Right atrium auricular region (tissue), 2 donors: ENCODE measurements at regions not wholly inside any gene's neighbourhood (a gene's known extent, or its start where the extent isn't known, plus 50 kb on each side); places are given as distances from the start of the nearest gene placed in this dataset.

Experiments used
- DNase-seq: peaks from one replicate; pipeline ENCODE4 v3.0.0-alpha.2; 2019; ENCODE audit warnings: low spot score
- H3K27ac ChIP-seq, 2 donors: fragments of 200-600 bp; sonication (generic); 1 replicate in 1 of 2; 2 replicates in 1 of 2; pipeline ENCODE4 v1.5.1; 2016 to 2019
- H3K27me3 ChIP-seq, 2 donors: fragments of 200-600 bp; sonication (generic); one replicate each; pipeline versions ENCODE4 v1.5.1 to v1.6.0; 2017 to 2019
- H3K36me3 ChIP-seq: fragments of 200-600 bp; sonication (generic); one replicate; pipeline ENCODE4 v1.5.1; 2016
- H3K4me1 ChIP-seq, 2 donors: fragments of 200-600 bp; sonication (generic); one replicate each; pipeline versions ENCODE4 v1.5.1 to v1.6.0; 2017 to 2019
- H3K4me3 ChIP-seq, 2 donors: fragments of 200-600 bp; sonication (generic); 1 replicate in 1 of 2; 2 replicates in 1 of 2; pipeline ENCODE4 v1.5.1; 2017 to 2019; ENCODE audit warnings: mild to moderate bottlenecking in 1 of 2, moderate library complexity in 1 of 2
- H3K9me3 ChIP-seq, 2 donors: fragments of 200-600 bp; sonication (generic); one replicate each; pipeline ENCODE4 v1.5.1; 2019
- TF ChIP-seq, protein P1 (sequence below), 2 donors: fragments of 200-600 bp; sonication (generic); IDR thresholded peaks; one replicate each; pipeline ENCODE4 v1.5.1; 2019; ENCODE audit warnings: antibody characterized with exemption in 2 of 2

DNA sequence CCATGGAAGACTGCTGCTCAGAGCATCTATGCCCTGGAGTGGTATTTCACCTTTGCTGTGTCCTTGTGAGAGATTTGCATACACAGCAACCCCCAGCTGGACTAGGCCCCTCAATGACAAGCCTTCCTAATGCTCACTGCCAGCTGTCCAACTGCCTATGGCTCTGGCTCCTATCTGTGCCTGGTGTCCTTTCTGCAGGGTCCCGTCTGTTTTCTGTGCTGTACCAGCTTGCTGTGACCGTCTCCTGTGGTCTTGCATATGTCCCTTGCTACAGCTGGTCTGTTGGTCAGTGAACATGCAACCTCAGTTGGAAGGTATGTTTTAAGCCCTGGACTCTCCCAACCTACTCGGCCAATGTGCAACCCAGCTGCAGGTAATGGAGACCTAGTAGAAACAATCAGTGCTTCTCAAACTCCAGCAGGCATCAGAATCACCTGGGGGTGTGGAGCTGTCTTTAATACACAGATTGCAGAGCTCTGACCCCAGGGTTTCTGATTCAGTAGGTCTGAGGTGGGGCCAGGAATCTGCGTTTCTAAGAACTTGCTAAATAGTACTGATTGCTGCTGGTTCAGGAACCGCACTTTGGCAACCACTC lies 306.4 kb upstream of the ZNF32 start:
- Histone ChIP-seq H3K4me1 (no peaks in the 10 kb centered on the region), H3K36me3 (no peaks in the 10 kb centered on the region), H3K9me3 (no peaks in the 10 kb centered on the region), H3K27me3 (no peaks in the 10 kb centered on the region), H3K27ac (no peak overlapping the region), H3K4me3 (no peak overlapping the region)
- TF ChIP-seq, protein P1, sequence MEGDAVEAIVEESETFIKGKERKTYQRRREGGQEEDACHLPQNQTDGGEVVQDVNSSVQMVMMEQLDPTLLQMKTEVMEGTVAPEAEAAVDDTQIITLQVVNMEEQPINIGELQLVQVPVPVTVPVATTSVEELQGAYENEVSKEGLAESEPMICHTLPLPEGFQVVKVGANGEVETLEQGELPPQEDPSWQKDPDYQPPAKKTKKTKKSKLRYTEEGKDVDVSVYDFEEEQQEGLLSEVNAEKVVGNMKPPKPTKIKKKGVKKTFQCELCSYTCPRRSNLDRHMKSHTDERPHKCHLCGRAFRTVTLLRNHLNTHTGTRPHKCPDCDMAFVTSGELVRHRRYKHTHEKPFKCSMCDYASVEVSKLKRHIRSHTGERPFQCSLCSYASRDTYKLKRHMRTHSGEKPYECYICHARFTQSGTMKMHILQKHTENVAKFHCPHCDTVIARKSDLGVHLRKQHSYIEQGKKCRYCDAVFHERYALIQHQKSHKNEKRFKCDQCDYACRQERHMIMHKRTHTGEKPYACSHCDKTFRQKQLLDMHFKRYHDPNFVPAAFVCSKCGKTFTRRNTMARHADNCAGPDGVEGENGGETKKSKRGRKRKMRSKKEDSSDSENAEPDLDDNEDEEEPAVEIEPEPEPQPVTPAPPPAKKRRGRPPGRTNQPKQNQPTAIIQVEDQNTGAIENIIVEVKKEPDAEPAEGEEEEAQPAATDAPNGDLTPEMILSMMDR (IDR thresholded peaks at IDR 0.05) = no peak
- no peak for DNase-seq

DNA sequence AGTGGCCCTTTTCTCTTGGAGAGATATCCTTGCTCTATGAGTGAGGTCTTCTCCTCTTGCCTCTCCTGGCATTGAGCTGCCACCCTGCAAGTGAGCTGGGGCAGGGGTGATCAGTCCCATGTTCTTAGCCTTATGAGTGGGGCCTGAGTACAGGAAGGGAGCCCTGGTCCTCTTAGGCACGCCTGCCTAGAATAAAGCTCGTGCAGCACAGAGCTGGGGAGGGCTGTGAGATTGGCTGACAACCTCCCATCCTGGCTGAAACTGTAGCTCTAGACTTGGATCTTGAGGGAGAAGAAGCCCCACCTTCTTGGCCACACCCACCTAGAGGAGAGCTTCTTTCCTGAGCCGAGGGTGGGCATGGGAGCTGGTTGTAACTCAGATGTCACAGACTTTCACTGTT lies 305.0 kb upstream of the ZNF32 start:
- H3K9me3 ChIP-seq = no peaks in the 10 kb centered on the region
- no peaks in the 10 kb centered on the region for H3K36me3 ChIP-seq
- no peaks in the 10 kb centered on the region for H3K27me3 ChIP-seq
- H3K4me3 ChIP-seq = no peak overlapping the region
- H3K27ac ChIP-seq = no peak overlapping the region
- peak; percentile 32 for DNase-seq
- no peaks in the 10 kb centered on the region for H3K4me1 ChIP-seq
- TF ChIP-seq, protein P1 (IDR thresholded peaks at IDR 0.05) = no peak

DNA sequence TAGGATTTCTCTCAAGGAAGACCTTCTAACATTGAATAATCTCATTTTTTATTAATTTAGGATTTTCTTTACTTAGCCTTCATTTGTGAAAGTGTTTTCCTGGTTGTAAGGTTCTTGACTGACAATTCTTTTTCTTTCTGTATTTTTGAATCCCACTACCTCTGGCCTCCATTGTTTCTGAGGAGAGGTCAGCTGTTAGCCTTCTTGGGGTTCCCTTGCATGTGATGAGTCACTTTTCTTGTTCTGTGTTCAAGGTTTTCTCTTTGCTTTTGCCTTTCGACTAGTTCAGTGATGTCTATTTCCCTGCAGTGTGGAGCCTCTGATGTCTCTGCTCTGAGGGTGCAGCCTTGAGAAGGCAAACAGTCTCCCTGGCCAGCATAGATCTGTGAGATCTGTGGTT lies 304.1 kb upstream of the ZNF32 start:
- Histone ChIP-seq H3K36me3 (no peaks in the 10 kb centered on the region), H3K4me3 (no peak overlapping the region), H3K27ac (no peak overlapping the region), H3K4me1 (no peaks in the 10 kb centered on the region), H3K9me3 (no peaks in the 10 kb centered on the region), H3K27me3 (no peaks in the 10 kb centered on the region)
- DNase-seq = no peak
- TF ChIP-seq, protein P1 (IDR thresholded peaks at IDR 0.05) = no peak

DNA sequence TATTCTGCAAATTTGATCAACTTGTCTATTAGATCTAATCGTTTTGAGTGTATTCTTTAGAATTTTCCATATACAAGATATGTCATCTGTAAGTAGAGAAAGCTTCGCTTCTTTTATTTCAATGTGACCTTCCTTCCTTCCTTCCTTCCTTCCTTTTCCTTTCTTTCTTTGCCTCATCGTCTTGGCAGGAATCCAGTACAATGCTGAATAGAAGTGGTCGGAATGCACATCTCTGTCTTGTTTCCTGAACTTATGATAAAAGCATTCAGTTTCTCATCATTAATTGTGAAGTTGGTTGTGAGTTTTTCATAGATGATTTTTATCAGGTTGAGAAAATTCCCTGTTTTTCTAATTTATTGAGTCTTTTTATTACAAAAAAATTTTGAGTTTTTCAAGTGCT lies 300.7 kb upstream of the ZNF32 start:
- Histone ChIP-seq H3K4me3 (no peak overlapping the region), H3K36me3 (no peaks in the 10 kb centered on the region), H3K9me3 (no peaks in the 10 kb centered on the region), H3K4me1 (peaks cover 0 to 6% of the 10 kb centered on the region in 2 donors), H3K27me3 (no peaks in the 10 kb centered on the region), H3K27ac (no peak overlapping the region)
- TF ChIP-seq, protein P1 (IDR thresholded peaks at IDR 0.05) = no peak
- DNase-seq = no peak

DNA sequence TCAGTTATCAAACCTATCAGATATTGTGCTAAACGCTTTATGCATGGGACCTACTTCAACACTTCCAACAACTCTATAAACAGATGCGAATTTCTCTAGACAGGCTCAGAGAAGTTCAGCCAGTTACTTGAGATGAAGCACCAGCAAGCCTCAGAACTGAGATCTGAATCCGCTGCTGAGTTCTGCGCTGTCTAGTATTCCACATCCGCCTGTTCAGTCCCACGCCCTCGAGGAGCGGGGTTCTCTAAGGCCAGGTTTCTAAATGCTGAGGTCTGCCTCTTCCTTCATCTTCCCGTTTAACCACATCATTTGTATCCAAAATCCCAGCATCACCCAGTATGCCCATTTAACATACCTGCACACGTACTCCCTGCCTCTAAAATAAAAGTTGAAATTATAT lies 297.8 kb upstream of the ZNF32 start:
- peaks cover 0 to 20% of the 10 kb centered on the region in 2 donors for H3K4me1 ChIP-seq
- no peaks in the 10 kb centered on the region for H3K9me3 ChIP-seq
- H3K36me3 ChIP-seq = no peaks in the 10 kb centered on the region
- no peaks in the 10 kb centered on the region for H3K27me3 ChIP-seq
- H3K4me3 ChIP-seq = no peak overlapping the region
- TF ChIP-seq, protein P1 (IDR thresholded peaks at IDR 0.05) = no peak
- H3K27ac ChIP-seq = no peak overlapping the region
- peak; percentile 23 for DNase-seq

DNA sequence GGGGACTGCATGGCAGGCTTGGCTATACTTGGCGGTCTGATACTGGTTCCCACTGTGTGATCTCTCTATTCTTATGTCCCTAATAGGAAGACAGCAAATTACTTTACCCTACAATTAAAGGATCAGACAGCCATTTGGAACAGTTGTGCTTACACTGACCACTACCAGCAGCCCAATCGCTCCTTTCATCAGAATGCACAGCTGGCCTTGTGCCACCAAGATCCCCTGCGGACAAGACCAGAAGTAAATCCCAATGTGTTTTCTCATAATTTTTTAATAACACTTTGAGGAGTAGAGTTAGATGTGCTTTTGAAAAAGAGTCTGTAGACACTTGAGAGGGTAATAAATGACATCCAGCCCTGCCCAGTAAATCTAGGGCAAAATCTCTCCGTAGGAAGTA lies 297.2 kb upstream of the ZNF32 start:
- Histone ChIP-seq H3K4me1 (peaks cover 0 to 25% of the 10 kb centered on the region in 2 donors), H3K4me3 (no peak overlapping the region), H3K27ac (no peak overlapping the region), H3K36me3 (no peaks in the 10 kb centered on the region), H3K9me3 (no peaks in the 10 kb centered on the region), H3K27me3 (no peaks in the 10 kb centered on the region)
- TF ChIP-seq, protein P1 (IDR thresholded peaks at IDR 0.05) = no peak
- peak; percentile 26 for DNase-seq
